OCI-LY3 (cell line): ENCODE measurements at regions not wholly inside any gene's neighbourhood (a gene's known extent, or its start where the extent isn't known, plus 50 kb on each side); places are given as distances from the start of the nearest gene placed in this dataset.

Source experiments
- H2AFZ ChIP-seq: fragments of 200-600, 300-600 bp; shearing (Covaris generic); 2 replicates; pipeline ENCODE4 v1.6.0; 2014; ENCODE audit warnings: antibody characterized with exemption, low read depth, low read length
- H3K27ac ChIP-seq: fragments of 200-600, 300-600 bp; sonication (generic); 2 replicates; pipeline ENCODE4 v1.5.1; 2014; ENCODE audit warnings: mild to moderate bottlenecking, low read length, moderate library complexity, mixed read lengths
- H3K27me3 ChIP-seq: fragments of 200-600, 300-600 bp; sonication (generic); 2 replicates; pipeline ENCODE4 v1.6.1; 2014; ENCODE audit warnings: low read depth, low read length, mixed read lengths
- H3K36me3 ChIP-seq: fragments of 200-600, 300-600 bp; sonication (generic); replicated peaks from 2 replicates; pipeline ENCODE3; 2014; ENCODE audit warnings: low read depth, low read length, mixed read lengths
- H3K4me1 ChIP-seq: fragments of 300-600, 200-600 bp; sonication (generic); 2 replicates; pipeline ENCODE4 v1.6.1; 2014; ENCODE audit warnings: low read length, mixed read lengths
- H3K4me2 ChIP-seq: fragments of 200-600, 300-600 bp; sonication (generic); 2 replicates; pipeline ENCODE4 v1.6.1; 2014; ENCODE audit warnings: low read length, mixed read lengths
- H3K4me3 ChIP-seq: fragments of 300-600, 200-600 bp; sonication (generic); 2 replicates; pipeline ENCODE4 v1.5.1; 2014; ENCODE audit warnings: antibody characterized with exemption, mild to moderate bottlenecking, low read length, moderate library complexity
- H3K79me2 ChIP-seq: fragments of 300-600, 200-600 bp; shearing (Covaris generic); 2 replicates; pipeline ENCODE4 v1.6.1; 2014; ENCODE audit warnings: mild to moderate bottlenecking, low read length, mixed read lengths
- H3K9ac ChIP-seq: fragments of 300-600, 200-600 bp; shearing (Covaris generic); 2 replicates; pipeline ENCODE4 v1.6.0; 2014; ENCODE audit warnings: mild to moderate bottlenecking, low read length, moderate library complexity
- H3K9me3 ChIP-seq: fragments of 200-600, 300-600 bp; shearing (Covaris generic); 2 replicates; pipeline ENCODE4 v1.6.1; 2014; ENCODE audit warnings: low read length, mixed read lengths; ENCODE audit not compliant: insufficient read depth
- H4K20me1 ChIP-seq: fragments of 200-600, 300-600 bp; sonication (generic); 2 replicates; pipeline ENCODE4 v1.6.1; 2016; ENCODE audit warnings: low read length, mixed read lengths; ENCODE audit not compliant: insufficient read depth
- CTCF ChIP-seq: fragments of 200-600, 300-600 bp; sonication (generic); IDR thresholded peaks from 2 replicates; pipeline ENCODE4 v1.5.1; 2014; ENCODE audit warnings: antibody characterized with exemption, low read length, low read depth
- EZH2phosphoT487 ChIP-seq: fragments of 200-600 bp; shearing (Covaris generic); IDR thresholded peaks from 2 replicates; pipeline ENCODE4 v1.6.1; 2018; ENCODE audit warnings: antibody characterized with exemption, mixed run types, low read depth

- H3K36me3 ChIP-seq: no peaks in the 10 kb centered on the region
- no peaks in the 10 kb centered on the region for H3K79me2 ChIP-seq
- TF ChIP-seq EZH2phosphoT487 (no peak), CTCF (no peak)
- H2AFZ ChIP-seq: no peak overlapping the region
- no peaks in the 10 kb centered on the region for H3K4me1 ChIP-seq
- H3K9ac ChIP-seq: no peak overlapping the region
- H3K27ac ChIP-seq: no peak overlapping the region
- H4K20me1 ChIP-seq: no peaks in the 10 kb centered on the region
- no peak overlapping the region for H3K4me2 ChIP-seq
- no peaks in the 10 kb centered on the region for H3K27me3 ChIP-seq
- no peaks in the 10 kb centered on the region for H3K9me3 ChIP-seq
- H3K4me3 ChIP-seq: no peak overlapping the region
Observed at GRCh38 chr4:33453916-33454315, 2733.7 kb downstream of the PCDH7 start.

- TF ChIP-seq CTCF (no peak), EZH2phosphoT487 (no peak)
- Histone ChIP-seq H3K4me1 (no peaks in the 10 kb centered on the region), H2AFZ (no peak overlapping the region)
Observed at GRCh38 chr4:33465565-33465964, 2745.4 kb downstream of the PCDH7 start.

GRCh38 chr4:33467291-33467690, 2747.1 kb downstream of the PCDH7 start:
- Histone ChIP-seq H3K9me3 (no peaks in the 10 kb centered on the region), H3K9ac (no peak overlapping the region), H3K79me2 (no peaks in the 10 kb centered on the region), H4K20me1 (no peaks in the 10 kb centered on the region), H3K36me3 (no peaks in the 10 kb centered on the region), H3K4me3 (no peak overlapping the region), H2AFZ (no peak overlapping the region), H3K4me2 (no peak overlapping the region), H3K4me1 (no peaks in the 10 kb centered on the region), H3K27ac (no peak overlapping the region), H3K27me3 (no peaks in the 10 kb centered on the region)
- TF ChIP-seq EZH2phosphoT487 (no peak), CTCF (no peak)

More at GRCh38 chr4:33465565-33465964, 2745.4 kb downstream of the PCDH7 start:
- H4K20me1 ChIP-seq: no peaks in the 10 kb centered on the region
- no peaks in the 10 kb centered on the region for H3K79me2 ChIP-seq
- H3K4me3 ChIP-seq: no peak overlapping the region
- H3K9ac ChIP-seq: no peak overlapping the region
- H3K36me3 ChIP-seq: no peaks in the 10 kb centered on the region
- H3K9me3 ChIP-seq: no peaks in the 10 kb centered on the region
- H3K4me2 ChIP-seq: no peak overlapping the region
- H3K27me3 ChIP-seq: no peaks in the 10 kb centered on the region
- H3K27ac ChIP-seq: no peak overlapping the region

GRCh38 chr4:33470805-33471204, 2750.6 kb downstream of the PCDH7 start:
- no peaks in the 10 kb centered on the region for H3K36me3 ChIP-seq
- H2AFZ ChIP-seq: no peak overlapping the region
- H3K9me3 ChIP-seq: no peaks in the 10 kb centered on the region
- no peaks in the 10 kb centered on the region for H4K20me1 ChIP-seq
- H3K4me2 ChIP-seq: no peak overlapping the region
- no peaks in the 10 kb centered on the region for H3K79me2 ChIP-seq
- H3K27ac ChIP-seq: no peak overlapping the region
- no peak overlapping the region for H3K9ac ChIP-seq
- no peaks in the 10 kb centered on the region for H3K4me1 ChIP-seq
- no peaks in the 10 kb centered on the region for H3K27me3 ChIP-seq
- H3K4me3 ChIP-seq: no peak overlapping the region
- TF ChIP-seq CTCF (no peak), EZH2phosphoT487 (no peak)
